OCI-M1 (cell line): ENCODE measurements at regions not wholly inside any gene's neighbourhood (a gene's known extent, or its start where the extent isn't known, plus 50 kb on each side); places are given as distances from the start of the nearest gene placed in this dataset.
"Not testable (repeated sequence)": the region's sequence is repeated elsewhere in the genome, so short reads cannot be mapped to it uniquely, and the experiment has no call there.

Experiments
- DNase-seq: peaks from one replicate; lab custom pipeline; 2025; lab: John Stamatoyannopoulos, UW

GRCh38 chr5:91840412-91840811 is 457.3 kb upstream of the ARRDC3 start:
- DNase-seq, result no peak

DNA sequence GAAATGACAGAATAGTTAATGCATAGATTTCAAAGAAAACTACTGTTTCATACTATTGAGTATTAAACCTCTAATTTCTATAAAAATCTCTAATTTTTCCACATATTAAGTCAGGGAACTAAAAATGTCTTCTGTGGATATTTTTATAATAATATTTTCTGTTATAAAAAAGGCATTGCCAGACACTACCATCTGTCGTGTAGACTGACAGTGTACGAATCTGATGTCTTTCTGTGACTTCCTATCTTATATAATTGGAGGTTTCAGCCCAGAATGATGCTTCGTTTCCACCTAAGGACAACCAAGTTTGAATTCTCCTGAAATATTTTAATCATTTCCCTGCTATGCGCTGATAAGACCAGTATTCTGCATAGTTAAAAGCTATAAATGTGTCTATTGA is 456.6 kb upstream of the ARRDC3 start:
- DNase-seq, result no peak

- DNase-seq, result no peak
These were observed 456.1 kb upstream of the ARRDC3 start for GRCh38 chr5:91839233-91839632.

DNA sequence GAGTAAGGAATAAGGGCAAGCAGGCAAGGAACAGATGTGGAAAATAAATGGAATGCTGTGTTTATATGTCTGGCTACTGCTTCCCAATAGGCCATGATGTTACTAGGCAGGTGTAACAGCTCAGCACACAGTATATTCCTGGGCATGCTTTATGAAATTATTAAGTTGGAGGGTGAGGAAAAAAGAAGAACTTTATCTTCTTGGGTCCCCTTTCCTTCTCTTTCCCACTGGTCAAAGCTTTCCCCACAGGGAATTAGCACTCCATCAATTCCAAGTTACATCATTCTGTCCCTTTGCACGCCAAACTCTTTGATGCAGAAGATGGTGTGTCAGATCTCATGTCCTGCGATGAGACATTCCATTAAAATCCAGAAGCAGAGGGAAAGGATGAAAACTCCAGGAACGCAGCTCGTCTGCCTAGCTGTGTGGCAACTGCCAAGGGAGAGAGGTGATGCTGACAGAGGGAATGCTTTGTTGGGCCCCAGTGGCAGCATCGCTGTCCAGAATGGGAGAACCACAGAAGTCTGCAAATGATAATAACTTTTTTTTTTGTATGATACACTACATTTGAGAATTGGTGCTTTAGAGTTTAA is 447.3 kb upstream of the ARRDC3 start:
- DNase-seq, result no peak

GRCh38 chr5:91825618-91826017 is 442.5 kb upstream of the ARRDC3 start:
- DNase-seq, result no peak

GRCh38 chr5:91824406-91824805 is 441.3 kb upstream of the ARRDC3 start:
- no peak for DNase-seq

DNA sequence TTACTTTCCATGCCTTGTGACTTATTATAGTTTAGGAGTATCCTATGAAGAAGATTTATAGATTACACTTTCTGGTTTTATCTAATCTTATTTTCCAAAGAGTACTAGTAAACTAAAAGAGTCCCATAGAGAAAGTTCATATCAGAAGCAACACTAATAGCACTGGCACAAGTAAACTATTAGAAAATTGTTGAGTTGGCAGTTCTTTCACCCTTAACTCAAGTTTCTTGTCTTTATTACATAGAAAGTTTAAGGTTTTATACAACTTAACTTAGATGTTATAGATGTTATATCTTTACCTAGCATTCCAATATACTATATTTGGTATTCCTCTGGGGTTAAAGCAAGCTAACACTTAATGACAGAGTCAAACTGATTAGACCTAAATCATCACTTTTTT is 437.8 kb upstream of the ARRDC3 start:
- no peak for DNase-seq

DNA sequence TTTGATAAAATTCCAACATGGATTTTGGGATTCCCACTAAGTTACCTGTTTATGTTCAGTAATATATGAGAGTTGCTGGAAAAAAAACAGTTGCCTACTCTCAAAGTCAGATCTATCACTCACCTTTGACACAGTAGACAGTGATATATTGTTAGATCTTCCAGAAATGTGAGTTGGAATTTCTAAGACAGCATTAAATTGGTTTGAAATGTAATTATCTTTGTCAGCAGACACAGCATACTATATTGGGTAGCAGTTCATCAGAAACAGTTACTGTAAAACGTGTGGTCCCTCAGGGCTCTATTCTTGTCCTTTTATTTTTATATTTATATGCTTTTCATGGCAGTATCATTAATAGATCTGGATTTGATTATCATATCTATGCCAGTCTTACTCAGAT is 433.6 kb upstream of the ARRDC3 start:
- DNase-seq, result no peak

- no peak for DNase-seq
These were observed 414.5 kb upstream of the ARRDC3 start for GRCh38 chr5:91797576-91797975.

DNA sequence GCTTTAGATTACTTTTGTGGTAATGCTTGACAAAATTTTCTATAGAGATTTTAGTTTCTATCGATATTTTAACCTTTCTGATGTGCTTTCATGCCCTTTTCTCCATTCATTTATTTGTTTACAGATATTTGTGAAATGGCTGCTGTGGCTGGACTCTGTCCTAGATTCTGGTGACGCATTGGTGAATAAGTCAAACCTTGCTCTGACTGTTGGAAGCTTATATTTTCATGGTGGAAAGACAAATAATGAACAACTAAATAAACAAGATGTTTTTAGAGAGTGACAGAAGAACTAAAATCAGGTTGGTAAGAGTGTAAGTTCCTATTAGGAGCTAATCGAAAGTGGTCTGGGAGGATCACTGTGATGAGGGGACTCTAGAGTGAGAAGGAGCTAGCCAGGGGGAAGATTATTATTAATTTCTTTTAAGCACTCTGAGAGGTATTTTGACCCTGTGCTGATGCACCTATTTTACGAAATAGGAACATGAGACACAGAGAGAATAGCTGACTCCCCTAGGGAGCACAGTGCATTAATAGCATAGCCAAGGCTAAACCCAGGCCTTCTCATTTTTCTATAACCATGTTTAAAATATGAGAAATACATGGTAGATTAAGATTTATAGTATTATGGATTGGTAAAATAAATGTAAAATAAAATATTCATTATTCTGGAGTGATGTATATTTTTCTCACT is 411.9 kb upstream of the ARRDC3 start:
- DNase-seq, result no peak

DNA sequence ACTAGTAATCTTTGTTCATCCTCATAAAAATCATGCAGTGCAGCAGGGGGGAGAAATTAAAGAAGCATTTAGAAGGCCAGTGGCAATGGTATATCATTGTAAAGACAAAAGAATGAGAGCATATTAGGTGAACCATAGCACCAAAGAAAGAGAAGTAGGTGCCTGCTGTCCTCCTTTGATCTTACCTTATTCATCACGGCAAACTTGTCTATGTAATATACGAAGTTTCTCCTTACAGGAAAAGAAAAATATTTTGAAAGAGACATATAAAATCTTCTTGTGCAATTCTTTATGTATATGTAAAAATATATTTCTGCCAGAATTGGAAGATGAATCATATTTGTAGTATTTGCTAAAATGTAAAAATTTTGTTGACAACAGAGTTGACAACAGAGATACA is 411.3 kb upstream of the ARRDC3 start:
- DNase-seq, result no peak

DNA sequence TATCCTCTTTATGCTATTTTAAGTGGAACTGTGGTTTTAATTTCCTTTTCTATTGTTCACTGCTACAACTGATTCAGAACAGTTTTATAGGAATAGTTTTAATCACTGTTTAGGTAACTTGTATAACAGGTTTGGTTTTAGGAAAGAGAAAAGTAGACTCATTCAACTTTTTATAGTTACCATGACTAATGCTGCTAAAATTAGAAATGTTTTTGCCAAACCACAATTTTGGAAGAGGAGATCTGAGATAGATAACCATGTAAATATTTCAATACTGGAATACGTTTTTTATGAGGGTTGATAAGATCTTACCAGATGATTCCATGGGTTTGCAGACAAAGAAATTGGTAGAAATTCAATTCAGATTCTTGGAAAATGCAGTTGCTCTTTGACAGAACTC is 404.6 kb upstream of the ARRDC3 start:
- DNase-seq, result peak; percentile 23

- DNase-seq, result peak; percentile 12
These were observed 394.6 kb upstream of the ARRDC3 start for GRCh38 chr5:91777671-91778070.

DNA sequence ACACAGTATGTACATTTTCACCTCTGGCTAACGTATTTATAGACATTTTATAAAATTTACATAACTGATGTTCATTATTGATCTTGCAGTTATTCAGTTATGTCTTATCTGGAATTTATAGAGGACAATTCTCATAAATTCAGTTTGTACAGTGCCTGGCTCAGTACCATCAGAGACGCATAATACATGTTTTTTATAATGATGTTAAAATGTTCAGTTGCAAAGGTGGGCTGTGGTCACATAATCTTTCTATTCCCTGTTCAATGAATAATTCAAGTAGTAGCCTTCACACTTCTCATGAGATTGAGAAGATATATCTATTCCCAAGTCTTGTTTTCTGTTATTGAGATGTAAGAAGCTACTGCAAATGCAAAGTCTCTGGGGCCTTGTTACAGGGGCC is 393.1 kb upstream of the ARRDC3 start:
- no peak for DNase-seq

- no peak for DNase-seq
These were observed 387.3 kb upstream of the ARRDC3 start for GRCh38 chr5:91770400-91770799.

- not testable (repeated sequence) for DNase-seq
These were observed 374.3 kb upstream of the ARRDC3 start for GRCh38 chr5:91757383-91757782.

GRCh38 chr5:91754990-91755389 is 371.9 kb upstream of the ARRDC3 start:
- no peak for DNase-seq

DNA sequence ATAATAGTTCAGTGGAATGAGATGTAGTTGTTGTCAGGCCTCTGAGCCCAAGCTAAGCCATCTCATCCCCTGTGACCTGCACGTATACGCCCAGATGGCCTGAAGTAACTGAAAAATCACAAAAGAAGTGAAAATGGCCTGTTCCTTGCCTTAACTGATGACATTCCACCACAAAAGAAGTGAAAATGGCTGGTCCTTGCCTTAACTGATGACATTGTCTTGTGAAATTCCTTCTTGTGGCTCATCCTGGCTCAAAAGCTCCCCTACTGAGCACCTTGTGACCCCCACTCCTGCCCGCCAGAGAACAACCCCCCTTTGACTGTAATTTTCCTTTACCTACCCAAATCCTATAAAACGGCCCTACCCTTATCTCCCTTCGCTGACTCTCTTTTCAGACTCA is 361.4 kb upstream of the ARRDC3 start:
- not testable (repeated sequence) for DNase-seq

DNA sequence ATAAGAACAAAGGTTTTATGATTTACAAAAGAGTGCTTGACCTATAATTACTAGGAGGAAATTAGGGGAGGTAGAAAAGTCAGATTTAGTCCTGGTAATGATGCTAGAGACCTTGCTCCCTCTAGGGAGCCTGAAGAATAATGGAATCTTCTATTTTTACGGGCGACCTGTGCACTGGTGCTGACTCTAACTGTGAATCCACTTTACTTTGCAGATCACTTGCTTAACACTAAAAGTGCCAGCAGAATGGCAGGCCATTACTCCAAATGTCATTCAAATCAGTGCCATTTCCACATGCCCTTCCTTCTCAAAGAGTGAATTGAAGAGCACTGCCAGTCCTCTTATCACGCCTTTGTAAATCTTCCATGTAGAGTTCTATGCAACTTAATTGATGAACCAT is 359.4 kb upstream of the ARRDC3 start:
- DNase-seq, result no peak

DNA sequence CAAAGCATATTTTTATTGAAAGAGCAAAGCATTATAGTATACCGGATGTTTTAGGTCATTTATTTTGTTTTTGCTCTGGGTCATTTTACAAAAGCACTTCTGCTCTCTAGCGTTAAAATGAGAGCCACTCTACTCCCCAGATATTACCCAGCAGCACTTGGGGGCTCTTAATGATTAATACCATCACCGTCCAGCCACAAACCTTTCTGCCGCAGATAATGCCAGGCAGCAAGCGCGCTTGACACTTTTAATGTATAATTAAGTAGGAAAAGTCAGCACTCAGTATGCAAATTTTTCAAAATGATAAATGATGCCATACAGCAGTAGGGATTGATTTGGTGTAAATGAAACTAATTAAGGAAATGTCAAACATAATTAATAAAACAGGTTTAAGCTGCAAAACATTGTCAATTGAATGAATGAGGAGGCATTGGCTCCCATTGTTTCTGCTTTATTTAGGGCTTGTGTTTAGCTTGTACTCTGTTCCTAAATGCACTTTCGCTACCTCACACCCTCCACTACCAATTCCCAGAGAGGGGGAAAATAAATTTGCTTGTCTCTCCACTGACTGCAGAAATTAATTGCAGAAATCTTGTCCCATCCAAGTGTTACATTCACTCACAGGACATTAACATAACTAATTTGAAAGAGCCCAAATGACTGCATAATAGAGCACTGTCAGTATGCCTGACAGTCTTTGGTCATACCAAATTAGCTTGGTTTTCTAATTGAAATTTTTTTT is 358.8 kb upstream of the ARRDC3 start:
- no peak for DNase-seq

DNA sequence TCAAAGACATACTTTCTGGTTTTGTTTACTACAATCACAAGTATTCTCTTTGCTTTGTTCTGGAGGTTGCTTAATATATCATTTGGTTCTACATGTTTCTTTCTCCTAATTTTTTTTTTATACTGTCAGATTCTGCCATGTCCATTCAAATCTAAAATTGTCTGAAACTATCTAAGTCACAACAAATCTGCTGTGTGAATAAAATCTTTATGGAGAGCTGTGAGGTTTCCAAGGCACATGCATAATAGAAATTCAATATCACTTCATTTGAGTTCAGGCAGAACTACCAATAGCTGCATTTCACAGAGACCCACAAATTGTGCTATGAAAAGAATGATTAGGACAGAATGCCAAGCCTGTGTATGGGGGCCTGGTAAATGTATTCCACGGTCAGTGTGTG is 346.9 kb upstream of the ARRDC3 start:
- DNase-seq, result no peak

DNA sequence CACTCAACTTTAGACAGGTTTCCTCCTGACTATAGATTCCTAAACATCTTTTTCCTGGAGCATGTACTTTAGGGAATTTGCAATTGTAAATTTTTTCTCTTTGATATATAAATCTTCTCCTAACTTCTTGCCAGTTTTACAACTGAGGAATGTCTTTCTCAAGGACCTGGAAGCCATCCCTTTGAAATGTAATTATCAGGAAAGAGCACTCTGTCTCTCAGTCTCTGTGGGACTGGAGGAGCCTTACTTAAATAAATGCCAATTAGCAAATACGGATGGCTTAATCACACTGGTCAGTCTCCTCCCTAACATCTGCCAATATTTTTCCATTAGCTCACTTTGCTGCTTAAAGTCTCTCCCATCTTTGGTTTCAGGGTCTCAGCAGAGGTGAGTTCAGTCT is 344.3 kb upstream of the ARRDC3 start:
- DNase-seq, result no peak

GRCh38 chr5:91722736-91723467 is 339.8 kb upstream of the ARRDC3 start:
- DNase-seq, result no peak
